ENCODE measurements at regions not wholly inside any gene's neighbourhood (a gene's known extent, or its start where the extent isn't known, plus 50 kb on each side); places are given as distances from the start of the nearest gene placed in this dataset.

DNA sequence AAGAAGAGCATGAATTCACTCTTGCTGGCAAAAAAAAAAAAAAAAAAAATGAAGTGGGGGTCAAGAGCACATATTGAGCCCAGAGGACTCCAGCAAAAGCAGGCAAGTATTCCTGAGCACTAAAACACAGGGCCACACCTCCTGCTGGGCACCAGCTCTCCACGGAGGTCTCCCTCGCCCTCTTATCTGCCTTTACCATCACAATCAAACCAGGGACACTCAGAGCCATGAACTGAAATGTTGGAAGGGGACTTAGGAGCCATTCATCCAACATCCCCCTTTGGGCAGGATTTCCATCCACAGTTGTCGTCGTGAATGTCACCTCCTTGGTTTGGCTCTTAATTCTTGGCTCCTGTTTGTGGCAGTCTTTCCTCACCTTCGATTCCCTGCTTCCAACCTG lies 89.8 kb upstream of the GNAO1 start:
- Histone ChIP-seq H3K36me3 (ENCODE audit: control insufficient read depth, insufficient read depth, low read length) (no peaks in the 10 kb centered on the region), H3K4me3 (ENCODE audit: insufficient read depth, low read depth, low read length, poor library complexity, severe bottlenecking) (no peak overlapping the region), H3K27me3 (replicated peaks; ENCODE audit: control insufficient read depth, insufficient read depth, low read length, poor library complexity, severe bottlenecking) (no peaks in the 10 kb centered on the region), H3K4me1 (ENCODE audit: control insufficient read depth, insufficient read depth, low read length, poor library complexity, severe bottlenecking) (no peaks in the 10 kb centered on the region), H3K27ac (ENCODE audit: insufficient read depth, low read length, poor library complexity, severe bottlenecking) (no peak overlapping the region), H3K9me3 (ENCODE audit: control insufficient read depth, low read length) (no peaks in the 10 kb centered on the region)
- DNase-seq = no peak

GRCh38 chr16:56097306-56097705 lies 94.0 kb upstream of the GNAO1 start:
- no peak overlapping the region for H3K27ac ChIP-seq (ENCODE audit: insufficient read depth, low read length, poor library complexity, severe bottlenecking)
- H3K9me3 ChIP-seq (ENCODE audit: control insufficient read depth, low read length) = no peaks in the 10 kb centered on the region
- DNase-seq = no peak
- H3K4me1 ChIP-seq (ENCODE audit: control insufficient read depth, insufficient read depth, low read length, poor library complexity, severe bottlenecking) = no peaks in the 10 kb centered on the region
- no peaks in the 10 kb centered on the region for H3K27me3 ChIP-seq (replicated peaks; ENCODE audit: control insufficient read depth, insufficient read depth, low read length, poor library complexity, severe bottlenecking)
- H3K36me3 ChIP-seq (ENCODE audit: control insufficient read depth, insufficient read depth, low read length) = no peaks in the 10 kb centered on the region
- no peak overlapping the region for H3K4me3 ChIP-seq (ENCODE audit: insufficient read depth, low read depth, low read length, poor library complexity, severe bottlenecking)

DNA sequence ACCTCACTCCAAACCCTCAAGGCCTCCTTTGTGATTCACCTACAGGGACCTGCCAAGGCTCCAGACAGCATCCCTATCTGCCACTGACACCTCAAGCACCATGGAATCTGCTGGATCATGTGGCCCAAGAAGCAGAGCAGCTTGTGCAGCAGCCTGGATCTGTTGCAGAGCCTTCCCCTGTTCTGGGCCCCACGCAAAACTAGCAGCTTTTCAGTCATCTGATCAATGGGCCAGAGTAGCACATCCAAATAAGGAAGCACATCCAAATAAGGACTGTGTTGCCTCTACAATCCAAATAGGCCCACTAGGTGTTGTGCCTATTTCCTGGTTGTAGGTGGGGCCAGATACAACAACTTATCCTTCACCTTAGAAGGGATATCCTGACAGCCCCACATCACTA lies 97.1 kb upstream of the GNAO1 start:
- DNase-seq = no peak

GRCh38 chr16:56093055-56093454 lies 98.2 kb upstream of the GNAO1 start:
- H3K27ac ChIP-seq (ENCODE audit: insufficient read depth, low read length, poor library complexity, severe bottlenecking) = no peak overlapping the region
- no peak overlapping the region for H3K4me3 ChIP-seq (ENCODE audit: insufficient read depth, low read depth, low read length, poor library complexity, severe bottlenecking)
- H3K4me1 ChIP-seq (ENCODE audit: control insufficient read depth, insufficient read depth, low read length, poor library complexity, severe bottlenecking) = no peaks in the 10 kb centered on the region
- no peaks in the 10 kb centered on the region for H3K9me3 ChIP-seq (ENCODE audit: control insufficient read depth, low read length)
- no peaks in the 10 kb centered on the region for H3K36me3 ChIP-seq (ENCODE audit: control insufficient read depth, insufficient read depth, low read length)
- DNase-seq = no peak
- no peaks in the 10 kb centered on the region for H3K27me3 ChIP-seq (replicated peaks; ENCODE audit: control insufficient read depth, insufficient read depth, low read length, poor library complexity, severe bottlenecking)

More for the DNA sequence above, 97.1 kb upstream of the GNAO1 start:
- no peak overlapping the region for H3K27ac ChIP-seq (ENCODE audit: insufficient read depth, low read length, poor library complexity, severe bottlenecking)
- no peaks in the 10 kb centered on the region for H3K9me3 ChIP-seq (ENCODE audit: control insufficient read depth, low read length)
- H3K27me3 ChIP-seq (replicated peaks; ENCODE audit: control insufficient read depth, insufficient read depth, low read length, poor library complexity, severe bottlenecking) = no peaks in the 10 kb centered on the region
- no peaks in the 10 kb centered on the region for H3K4me1 ChIP-seq (ENCODE audit: control insufficient read depth, insufficient read depth, low read length, poor library complexity, severe bottlenecking)
- H3K4me3 ChIP-seq (ENCODE audit: insufficient read depth, low read depth, low read length, poor library complexity, severe bottlenecking) = no peak overlapping the region
- H3K36me3 ChIP-seq (ENCODE audit: control insufficient read depth, insufficient read depth, low read length) = no peaks in the 10 kb centered on the region

GRCh38 chr16:56090076-56090475 lies 101.2 kb upstream of the GNAO1 start:
- Histone ChIP-seq H3K4me3 (ENCODE audit: insufficient read depth, low read depth, low read length, poor library complexity, severe bottlenecking) (no peak overlapping the region), H3K36me3 (ENCODE audit: control insufficient read depth, insufficient read depth, low read length) (no peaks in the 10 kb centered on the region), H3K9me3 (ENCODE audit: control insufficient read depth, low read length) (no peaks in the 10 kb centered on the region), H3K27me3 (replicated peaks; ENCODE audit: control insufficient read depth, insufficient read depth, low read length, poor library complexity, severe bottlenecking) (no peaks in the 10 kb centered on the region), H3K4me1 (ENCODE audit: control insufficient read depth, insufficient read depth, low read length, poor library complexity, severe bottlenecking) (no peaks in the 10 kb centered on the region), H3K27ac (ENCODE audit: insufficient read depth, low read length, poor library complexity, severe bottlenecking) (no peak overlapping the region)
- DNase-seq = no peak

GRCh38 chr16:56087626-56088025 lies 103.7 kb upstream of the GNAO1 start:
- H3K4me3 ChIP-seq (ENCODE audit: insufficient read depth, low read depth, low read length, poor library complexity, severe bottlenecking) = no peak overlapping the region
- no peak overlapping the region for H3K27ac ChIP-seq (ENCODE audit: insufficient read depth, low read length, poor library complexity, severe bottlenecking)
- H3K9me3 ChIP-seq (ENCODE audit: control insufficient read depth, low read length) = no peaks in the 10 kb centered on the region
- DNase-seq = no peak
- no peaks in the 10 kb centered on the region for H3K36me3 ChIP-seq (ENCODE audit: control insufficient read depth, insufficient read depth, low read length)
- no peaks in the 10 kb centered on the region for H3K27me3 ChIP-seq (replicated peaks; ENCODE audit: control insufficient read depth, insufficient read depth, low read length, poor library complexity, severe bottlenecking)
- no peaks in the 10 kb centered on the region for H3K4me1 ChIP-seq (ENCODE audit: control insufficient read depth, insufficient read depth, low read length, poor library complexity, severe bottlenecking)

DNA sequence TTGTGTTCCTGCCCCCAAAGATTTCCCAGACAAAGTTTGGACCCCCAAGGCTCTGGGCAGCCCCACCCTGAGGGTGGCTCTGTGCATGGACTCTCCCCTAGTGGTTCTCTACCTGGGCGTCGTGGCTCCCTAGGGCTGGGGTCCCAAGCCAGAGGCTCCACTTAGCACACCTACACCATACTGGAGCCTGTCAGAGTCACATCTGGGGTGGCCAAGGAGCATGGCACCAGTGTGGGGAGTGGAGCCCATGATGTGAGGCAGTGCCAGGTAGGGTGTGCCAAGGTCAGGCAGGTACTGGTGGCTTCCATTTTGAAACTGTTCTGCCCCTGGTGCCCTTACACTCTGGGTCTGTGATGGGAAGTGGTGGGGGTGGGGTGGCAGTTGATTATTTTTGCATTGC lies 109.9 kb upstream of the GNAO1 start:
- DNase-seq = no peak
- no peak overlapping the region for H3K4me3 ChIP-seq (ENCODE audit: insufficient read depth, low read depth, low read length, poor library complexity, severe bottlenecking)
- no peaks in the 10 kb centered on the region for H3K36me3 ChIP-seq (ENCODE audit: control insufficient read depth, insufficient read depth, low read length)
- H3K27ac ChIP-seq (ENCODE audit: insufficient read depth, low read length, poor library complexity, severe bottlenecking) = no peak overlapping the region
- no peaks in the 10 kb centered on the region for H3K27me3 ChIP-seq (replicated peaks; ENCODE audit: control insufficient read depth, insufficient read depth, low read length, poor library complexity, severe bottlenecking)
- no peaks in the 10 kb centered on the region for H3K4me1 ChIP-seq (ENCODE audit: control insufficient read depth, insufficient read depth, low read length, poor library complexity, severe bottlenecking)
- no peaks in the 10 kb centered on the region for H3K9me3 ChIP-seq (ENCODE audit: control insufficient read depth, low read length)

DNA sequence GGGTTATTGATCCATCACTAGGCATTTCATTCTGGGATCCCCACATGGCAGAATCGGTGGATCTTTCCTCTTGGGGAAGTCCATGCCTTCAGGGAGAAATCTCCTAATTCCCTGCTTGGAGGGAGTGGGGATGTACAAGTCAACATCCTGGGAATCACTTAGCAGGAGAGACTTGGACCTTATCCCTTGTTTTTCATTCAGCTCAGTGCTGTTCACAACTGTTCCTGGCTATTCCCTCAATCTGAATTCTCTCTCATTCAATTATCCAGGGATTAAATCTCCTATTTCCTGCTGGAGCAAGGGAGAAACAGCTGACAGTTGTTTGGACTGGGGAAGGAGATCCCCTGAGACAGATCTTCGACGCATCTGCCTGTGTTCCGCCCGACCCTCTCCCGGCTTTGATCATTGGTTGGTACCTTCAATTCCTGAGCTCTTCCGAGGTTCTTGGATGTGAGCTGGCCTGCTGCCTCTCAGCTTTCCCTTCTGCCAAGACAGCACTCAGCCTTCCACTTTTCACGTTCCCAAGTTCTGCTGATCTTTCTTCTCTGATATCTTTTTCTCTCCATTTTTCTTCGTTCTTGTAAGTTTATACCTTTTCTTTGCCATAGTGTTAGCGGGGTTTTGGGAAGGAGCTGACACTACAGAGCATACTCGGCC lies 115.4 kb upstream of the GNAO1 start:
- H3K27ac ChIP-seq (ENCODE audit: insufficient read depth, low read length, poor library complexity, severe bottlenecking) = no peak overlapping the region
- no peak for DNase-seq
- no peak overlapping the region for H3K4me3 ChIP-seq (ENCODE audit: insufficient read depth, low read depth, low read length, poor library complexity, severe bottlenecking)

GRCh38 chr16:56073508-56073907 lies 117.8 kb upstream of the GNAO1 start:
- Histone ChIP-seq H3K27ac (ENCODE audit: insufficient read depth, low read length, poor library complexity, severe bottlenecking) (no peak overlapping the region), H3K4me1 (ENCODE audit: control insufficient read depth, insufficient read depth, low read length, poor library complexity, severe bottlenecking) (no peaks in the 10 kb centered on the region), H3K36me3 (ENCODE audit: control insufficient read depth, insufficient read depth, low read length) (no peaks in the 10 kb centered on the region), H3K9me3 (ENCODE audit: control insufficient read depth, low read length) (no peaks in the 10 kb centered on the region), H3K4me3 (ENCODE audit: insufficient read depth, low read depth, low read length, poor library complexity, severe bottlenecking) (no peak overlapping the region), H3K27me3 (replicated peaks; ENCODE audit: control insufficient read depth, insufficient read depth, low read length, poor library complexity, severe bottlenecking) (no peaks in the 10 kb centered on the region)
- no peak for DNase-seq

More for the DNA sequence above, 115.4 kb upstream of the GNAO1 start:
- Histone ChIP-seq H3K4me1 (ENCODE audit: control insufficient read depth, insufficient read depth, low read length, poor library complexity, severe bottlenecking) (no peaks in the 10 kb centered on the region), H3K27me3 (replicated peaks; ENCODE audit: control insufficient read depth, insufficient read depth, low read length, poor library complexity, severe bottlenecking) (no peaks in the 10 kb centered on the region), H3K9me3 (ENCODE audit: control insufficient read depth, low read length) (no peaks in the 10 kb centered on the region), H3K36me3 (ENCODE audit: control insufficient read depth, insufficient read depth, low read length) (no peaks in the 10 kb centered on the region)

GRCh38 chr16:56072096-56072495 lies 119.2 kb upstream of the GNAO1 start:
- Histone ChIP-seq H3K36me3 (ENCODE audit: control insufficient read depth, insufficient read depth, low read length) (no peaks in the 10 kb centered on the region), H3K9me3 (ENCODE audit: control insufficient read depth, low read length) (no peaks in the 10 kb centered on the region), H3K27ac (ENCODE audit: insufficient read depth, low read length, poor library complexity, severe bottlenecking) (no peak overlapping the region), H3K27me3 (replicated peaks; ENCODE audit: control insufficient read depth, insufficient read depth, low read length, poor library complexity, severe bottlenecking) (no peaks in the 10 kb centered on the region), H3K4me3 (ENCODE audit: insufficient read depth, low read depth, low read length, poor library complexity, severe bottlenecking) (no peak overlapping the region), H3K4me1 (ENCODE audit: control insufficient read depth, insufficient read depth, low read length, poor library complexity, severe bottlenecking) (no peaks in the 10 kb centered on the region)
- DNase-seq = no peak

Measured in effector memory CD4-positive, alpha-beta T cell (primary cell).